Uterus (tissue), 2 donors: ENCODE measurements at regions not wholly inside any gene's neighbourhood (a gene's known extent, or its start where the extent isn't known, plus 50 kb on each side); places are given as distances from the start of the nearest gene placed in this dataset.

ENCODE experiments used
- POLR2A ChIP-seq, 2 donors: fragments of 450-650 bp; IDR thresholded peaks; one replicate each; pipeline ENCODE4 v1.6.1; 2016; ENCODE audit warnings: antibody characterized with exemption in 2 of 2, mild to moderate bottlenecking in 1 of 2, moderate library complexity in 1 of 2
- TF ChIP-seq, protein P1 (sequence below), 4 experiments: fragments of 200-600 bp in 2 of 4; fragments of 450-650 bp in 2 of 4; sonication (generic) in 2 of 4; IDR thresholded peaks; one replicate each; pipeline ENCODE4 v1.5.1; 2016 to 2019; ENCODE audit warnings: antibody characterized with exemption in 4 of 4, mild to moderate bottlenecking in 2 of 4, moderate library complexity in 1 of 4

DNA sequence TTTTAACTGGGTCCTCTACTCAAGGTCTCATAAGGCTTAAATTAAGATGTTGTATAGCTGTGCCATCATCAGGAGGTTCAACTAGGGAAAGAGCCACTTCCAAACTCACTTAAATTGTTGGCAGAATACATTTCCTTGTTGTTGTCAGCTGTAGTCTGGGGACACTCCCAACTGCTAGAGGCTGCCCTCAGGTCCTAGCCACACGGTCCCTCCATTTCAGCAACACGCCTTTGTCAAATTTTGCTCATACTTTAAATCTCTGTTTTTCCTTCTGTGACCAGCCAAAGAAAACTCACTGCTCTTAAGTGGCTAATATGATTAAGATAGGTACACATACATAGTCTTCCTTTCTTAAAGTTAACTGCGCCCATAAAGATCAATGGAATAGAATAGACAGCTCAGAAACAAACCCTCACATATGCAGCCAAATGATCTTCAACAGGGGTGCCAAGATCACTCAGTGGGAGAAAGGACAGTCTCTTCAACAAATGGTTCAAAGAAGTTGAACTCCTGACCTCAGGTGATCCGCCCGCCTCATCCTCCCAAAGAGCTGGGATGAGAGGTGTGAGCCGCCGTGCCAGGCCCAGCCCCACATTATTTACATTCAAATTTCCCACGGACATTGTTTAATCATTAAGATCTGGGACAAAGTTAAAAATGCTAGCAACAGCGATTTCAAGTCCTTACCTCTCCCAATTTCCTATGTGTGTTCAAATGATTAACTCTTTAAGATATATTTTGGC lies 76.4 kb upstream of the ELOVL5 start:
- TF ChIP-seq, protein P1, sequence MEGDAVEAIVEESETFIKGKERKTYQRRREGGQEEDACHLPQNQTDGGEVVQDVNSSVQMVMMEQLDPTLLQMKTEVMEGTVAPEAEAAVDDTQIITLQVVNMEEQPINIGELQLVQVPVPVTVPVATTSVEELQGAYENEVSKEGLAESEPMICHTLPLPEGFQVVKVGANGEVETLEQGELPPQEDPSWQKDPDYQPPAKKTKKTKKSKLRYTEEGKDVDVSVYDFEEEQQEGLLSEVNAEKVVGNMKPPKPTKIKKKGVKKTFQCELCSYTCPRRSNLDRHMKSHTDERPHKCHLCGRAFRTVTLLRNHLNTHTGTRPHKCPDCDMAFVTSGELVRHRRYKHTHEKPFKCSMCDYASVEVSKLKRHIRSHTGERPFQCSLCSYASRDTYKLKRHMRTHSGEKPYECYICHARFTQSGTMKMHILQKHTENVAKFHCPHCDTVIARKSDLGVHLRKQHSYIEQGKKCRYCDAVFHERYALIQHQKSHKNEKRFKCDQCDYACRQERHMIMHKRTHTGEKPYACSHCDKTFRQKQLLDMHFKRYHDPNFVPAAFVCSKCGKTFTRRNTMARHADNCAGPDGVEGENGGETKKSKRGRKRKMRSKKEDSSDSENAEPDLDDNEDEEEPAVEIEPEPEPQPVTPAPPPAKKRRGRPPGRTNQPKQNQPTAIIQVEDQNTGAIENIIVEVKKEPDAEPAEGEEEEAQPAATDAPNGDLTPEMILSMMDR (IDR thresholded peaks at IDR 0.05) = no peak
- no peak for TF ChIP-seq POLR2A (IDR thresholded peaks at IDR 0.05)
